GM19372 (cell line): ENCODE measurements at regions not wholly inside any gene's neighbourhood (a gene's known extent, or its start where the extent isn't known, plus 50 kb on each side); places are given as distances from the start of the nearest gene placed in this dataset.

Experiments
- ATAC-seq: cut with Tn5 transposase; IDR thresholded peaks from one replicate; pipeline ENCODE4 v1.9.1; 2021; ENCODE audit warnings: mild to moderate bottlenecking, low read depth, moderate library complexity; ENCODE audit not compliant: unreplicated experiment

DNA sequence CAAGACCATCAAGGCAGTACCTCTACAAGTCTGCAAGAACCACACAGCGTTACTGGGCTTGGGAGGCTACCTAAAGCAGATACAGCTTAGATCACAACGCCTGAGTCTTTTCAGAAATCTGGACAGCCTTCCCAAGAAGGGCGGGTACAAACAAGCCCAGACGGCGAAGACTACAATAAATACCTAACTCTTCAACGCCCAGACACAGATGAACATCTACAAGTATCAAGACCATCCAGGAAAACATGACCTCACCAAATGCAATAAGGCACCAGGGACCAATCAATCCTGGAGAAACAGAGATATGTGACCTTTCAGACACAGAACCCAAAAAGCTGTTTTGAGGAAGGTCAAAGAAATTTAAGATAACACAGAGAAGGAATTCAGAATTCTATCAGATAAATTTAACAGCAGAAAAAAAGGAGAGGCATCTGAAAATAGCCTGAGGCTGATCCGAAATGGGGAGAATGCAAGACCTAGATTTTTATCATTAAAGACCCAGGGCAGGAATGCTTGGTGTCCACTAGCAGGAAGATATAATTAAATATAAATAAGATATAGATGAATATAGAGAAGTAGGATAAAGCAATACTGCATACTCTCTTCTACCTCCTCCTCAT lies 131.7 kb upstream of the COL21A1 start:
- ATAC-seq, result no peak

- ATAC-seq, result no peak
These were observed 131.1 kb upstream of the COL21A1 start for GRCh38 chr6:56378507-56378906.

DNA sequence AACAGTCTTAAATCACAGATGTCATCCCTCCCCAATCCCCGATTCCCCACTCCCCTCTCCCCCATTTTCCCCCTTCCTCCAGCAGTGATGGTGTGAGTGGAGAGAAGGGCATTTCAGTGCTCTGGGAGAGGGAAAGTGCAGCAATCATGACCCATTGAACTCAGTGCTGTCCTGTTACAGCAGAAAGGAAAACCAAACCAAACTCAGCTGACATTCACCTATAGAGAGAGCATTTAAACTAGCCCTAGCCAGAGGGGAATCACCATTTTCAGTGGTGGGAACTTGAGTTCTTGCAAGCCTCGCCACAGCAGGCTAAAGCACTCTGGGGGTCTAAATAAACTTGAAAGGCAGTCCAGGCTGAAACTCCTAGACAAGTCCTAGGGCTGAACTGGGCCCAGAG lies 129.9 kb upstream of the COL21A1 start:
- ATAC-seq, result no peak

DNA sequence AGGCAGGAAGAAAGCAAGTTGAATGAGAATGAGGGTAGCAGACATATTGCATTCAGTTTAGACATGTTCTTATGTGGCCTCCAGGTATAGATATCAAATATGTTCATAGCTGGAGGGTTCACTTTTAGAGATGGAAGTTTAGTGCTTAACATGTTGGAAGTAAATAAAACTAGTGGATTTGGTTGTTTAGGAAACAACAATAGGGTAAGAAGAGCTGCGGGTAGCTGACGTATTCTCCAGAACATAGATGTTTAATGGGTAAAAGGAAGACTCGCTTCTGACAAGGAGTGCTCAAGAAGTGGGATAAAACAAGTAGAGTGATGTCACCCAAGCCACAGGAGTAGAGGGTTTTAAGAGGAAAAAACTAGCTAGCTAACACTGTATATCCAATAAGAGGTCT lies 128.4 kb upstream of the COL21A1 start:
- no peak for ATAC-seq

GRCh38 chr6:56374841-56375369 lies 127.5 kb upstream of the COL21A1 start:
- ATAC-seq, result no peak

DNA sequence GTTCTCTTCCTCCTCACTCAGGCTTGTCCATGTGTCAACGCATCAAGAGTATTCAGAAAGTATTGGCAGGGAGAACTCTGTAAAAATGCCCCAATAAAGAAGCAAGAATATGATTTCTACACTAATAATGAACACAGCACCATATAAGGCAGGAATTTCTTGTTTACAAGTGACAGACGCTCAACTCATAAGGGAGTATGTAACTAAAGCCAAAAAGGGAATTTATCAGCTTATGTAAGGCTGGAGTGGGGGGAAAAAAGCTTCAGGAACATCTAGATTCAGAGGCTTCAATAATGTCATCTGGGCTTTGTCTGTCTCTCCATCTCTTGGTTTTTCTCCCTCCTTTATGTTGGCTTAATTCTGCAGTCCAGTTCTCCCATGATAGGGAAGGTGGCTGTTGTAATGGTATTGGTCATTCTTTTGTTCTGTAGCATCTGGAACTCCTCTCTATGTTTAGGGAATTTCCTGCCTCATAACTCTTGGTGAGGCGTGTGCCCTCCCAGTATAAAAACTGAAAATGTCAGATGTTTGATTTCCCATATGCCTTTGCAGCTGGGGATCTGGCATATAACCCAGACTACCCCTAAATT lies 125.1 kb upstream of the COL21A1 start:
- ATAC-seq, result no peak

DNA sequence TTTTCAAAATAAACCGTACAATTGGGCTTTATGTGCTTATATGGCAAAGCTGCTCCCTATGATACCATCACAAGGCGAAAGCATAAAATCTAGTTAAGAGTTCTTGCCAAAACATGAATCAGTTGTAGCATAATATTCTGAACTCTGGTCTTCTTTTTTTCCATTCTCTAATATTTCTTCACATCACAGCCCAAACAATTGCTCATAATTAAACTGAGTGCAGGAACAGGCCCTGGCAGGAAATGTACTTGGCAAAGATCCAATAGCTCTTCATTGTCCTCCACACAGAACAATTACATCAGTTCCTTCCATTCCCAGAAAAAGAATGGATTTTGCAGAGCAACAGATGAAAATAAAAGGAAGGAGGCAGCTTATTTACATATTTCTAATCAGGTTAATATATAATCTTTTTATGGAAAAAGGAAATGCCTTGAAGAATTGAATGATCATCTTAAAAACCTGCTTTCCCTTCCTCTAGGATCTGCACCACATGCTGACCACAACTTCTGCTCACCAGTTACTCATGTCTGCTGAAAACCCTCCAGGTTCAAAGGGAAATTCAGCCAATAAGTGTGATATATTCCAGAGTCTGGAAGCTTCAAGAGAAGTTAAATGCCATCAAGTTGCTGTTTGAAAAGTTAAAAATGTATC lies 123.3 kb upstream of the COL21A1 start:
- peak; percentile 70 for ATAC-seq

- ATAC-seq, result no peak
These were observed 122.8 kb upstream of the COL21A1 start for GRCh38 chr6:56370127-56370540.

- ATAC-seq, result no peak
These were observed 121.1 kb upstream of the COL21A1 start for GRCh38 chr6:56368491-56368890.

DNA sequence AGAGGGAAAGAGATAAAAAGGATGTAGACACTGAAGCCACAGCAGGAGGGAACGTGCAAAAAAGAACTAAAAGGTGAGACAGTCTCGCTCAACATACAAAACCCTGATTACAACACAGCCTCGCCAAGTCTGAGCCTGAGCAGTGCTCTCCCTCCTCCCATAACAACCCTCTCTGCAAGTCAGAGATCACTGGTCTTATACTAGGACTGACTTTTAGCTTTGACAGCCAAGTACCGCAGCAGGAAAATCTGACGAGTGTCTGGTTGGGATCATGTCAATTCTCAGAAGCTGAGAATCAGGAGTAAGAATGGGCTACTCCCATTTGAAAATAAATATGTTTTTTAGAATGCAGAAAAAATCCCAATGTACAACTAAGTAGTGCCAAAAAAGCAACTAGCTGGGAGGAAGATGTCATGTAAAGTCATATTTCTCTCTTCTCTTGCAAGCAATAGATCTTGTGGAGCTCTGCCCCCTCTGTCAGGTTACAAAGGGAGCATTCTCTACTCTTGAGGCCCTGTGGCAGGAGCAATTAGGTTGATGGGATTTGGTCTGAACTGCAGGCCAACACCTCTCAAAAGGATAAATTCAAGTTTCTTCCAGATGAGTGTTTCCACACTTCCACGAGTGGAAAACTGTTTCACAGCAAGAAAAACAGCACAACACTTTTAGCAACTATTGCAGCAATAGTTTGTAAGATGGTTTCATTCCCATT lies 118.9 kb upstream of the COL21A1 start:
- ATAC-seq, result no peak

DNA sequence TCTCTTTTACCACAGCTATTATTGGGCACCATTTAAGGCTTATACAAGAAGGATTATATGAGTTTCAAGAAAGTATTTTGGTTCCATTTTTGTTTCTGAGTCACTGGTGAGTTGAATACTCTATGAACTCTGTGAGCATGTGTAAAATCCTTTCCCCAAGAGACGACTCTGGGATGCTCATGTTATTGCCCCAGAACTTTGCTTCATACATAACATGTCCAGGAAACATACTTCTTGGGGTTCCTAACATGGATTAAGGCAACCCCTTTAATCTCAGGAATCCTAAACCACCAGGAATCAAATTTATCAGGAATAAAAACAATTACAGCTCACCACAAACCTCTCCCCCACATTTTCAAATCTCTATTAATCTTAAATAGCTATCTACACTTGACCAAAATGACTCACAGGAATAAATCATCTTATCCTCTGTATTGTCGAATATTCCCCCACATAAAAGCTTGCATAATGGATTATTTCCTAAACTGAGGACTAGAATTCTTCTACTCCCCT lies 117.5 kb upstream of the COL21A1 start:
- no peak for ATAC-seq

DNA sequence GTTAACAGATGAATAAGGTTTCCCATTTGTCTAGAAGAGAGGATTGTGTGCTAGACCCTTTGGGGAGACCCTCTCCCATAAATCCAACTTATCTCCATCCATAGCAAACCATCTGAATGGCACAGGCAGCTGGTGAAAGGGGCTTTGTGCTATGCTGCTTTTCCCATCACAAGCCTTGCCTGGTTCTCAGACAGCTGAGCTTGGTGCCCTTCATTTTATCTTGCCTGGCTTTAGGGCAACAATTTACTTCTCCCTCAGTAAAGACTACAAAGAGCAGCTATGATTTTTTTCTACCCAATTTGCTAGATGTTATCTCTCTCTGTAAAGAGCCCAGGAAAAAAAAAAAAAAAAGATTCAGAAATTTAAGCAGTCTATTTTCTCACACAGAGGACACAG lies 117.0 kb upstream of the COL21A1 start:
- no peak for ATAC-seq

GRCh38 chr6:56363796-56364430 lies 116.5 kb upstream of the COL21A1 start:
- ATAC-seq, result no peak

DNA sequence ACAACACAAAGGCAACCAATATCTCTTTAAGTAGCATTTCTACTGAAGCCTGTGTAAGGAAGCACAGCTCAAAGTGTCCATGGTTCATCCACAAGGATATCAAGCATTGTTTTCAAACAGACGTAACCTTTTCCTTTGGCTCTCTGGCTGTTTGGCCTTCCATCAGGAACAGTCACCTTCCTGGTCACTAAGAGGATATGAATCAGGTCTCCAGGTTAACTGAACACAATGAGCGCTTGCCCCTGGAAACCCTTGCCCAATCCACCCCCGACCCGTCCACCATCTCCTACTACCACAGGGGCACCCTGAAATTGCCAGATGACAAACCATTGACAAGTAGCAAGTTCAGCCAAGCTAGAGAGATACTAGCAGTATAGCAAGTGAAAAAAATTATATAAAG lies 114.4 kb upstream of the COL21A1 start:
- ATAC-seq, result no peak

DNA sequence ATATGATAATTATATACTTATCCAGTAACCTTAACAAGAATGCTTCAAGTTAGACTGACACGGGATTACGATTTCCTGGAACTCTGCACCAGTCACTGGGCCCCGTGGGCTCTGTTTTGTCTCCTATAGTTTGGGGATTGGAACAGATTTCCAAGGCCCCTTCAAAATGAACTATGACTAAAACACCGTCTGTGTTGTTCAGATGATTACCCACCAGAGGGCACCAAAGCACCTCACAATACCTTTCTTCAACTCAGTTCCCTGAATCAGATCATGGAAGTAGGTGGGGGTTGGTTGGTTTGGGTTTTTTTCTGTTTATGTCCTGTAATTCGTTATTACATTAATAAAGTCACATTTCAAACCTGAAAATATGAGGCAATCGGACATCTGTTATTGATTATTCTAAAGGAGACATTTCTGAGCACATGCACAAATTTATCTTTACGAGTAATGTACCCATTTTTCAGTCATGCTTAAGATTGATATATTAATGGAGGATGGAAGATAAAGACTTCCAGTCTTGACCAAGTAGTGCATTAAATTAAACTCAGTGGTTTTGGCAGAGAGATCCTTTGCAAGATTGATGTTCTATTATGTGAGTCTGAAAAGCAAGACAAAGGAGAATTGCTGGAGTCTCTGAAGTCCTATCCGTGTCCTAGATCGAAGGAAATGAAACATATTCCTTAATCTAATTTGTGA lies 112.0 kb upstream of the COL21A1 start:
- ATAC-seq, result peak; percentile 83

GRCh38 chr6:56357616-56358373 lies 110.4 kb upstream of the COL21A1 start:
- no peak for ATAC-seq

GRCh38 chr6:56356426-56356825 lies 109.0 kb upstream of the COL21A1 start:
- ATAC-seq, result no peak

GRCh38 chr6:56353860-56354259 lies 106.5 kb upstream of the COL21A1 start:
- no peak for ATAC-seq

DNA sequence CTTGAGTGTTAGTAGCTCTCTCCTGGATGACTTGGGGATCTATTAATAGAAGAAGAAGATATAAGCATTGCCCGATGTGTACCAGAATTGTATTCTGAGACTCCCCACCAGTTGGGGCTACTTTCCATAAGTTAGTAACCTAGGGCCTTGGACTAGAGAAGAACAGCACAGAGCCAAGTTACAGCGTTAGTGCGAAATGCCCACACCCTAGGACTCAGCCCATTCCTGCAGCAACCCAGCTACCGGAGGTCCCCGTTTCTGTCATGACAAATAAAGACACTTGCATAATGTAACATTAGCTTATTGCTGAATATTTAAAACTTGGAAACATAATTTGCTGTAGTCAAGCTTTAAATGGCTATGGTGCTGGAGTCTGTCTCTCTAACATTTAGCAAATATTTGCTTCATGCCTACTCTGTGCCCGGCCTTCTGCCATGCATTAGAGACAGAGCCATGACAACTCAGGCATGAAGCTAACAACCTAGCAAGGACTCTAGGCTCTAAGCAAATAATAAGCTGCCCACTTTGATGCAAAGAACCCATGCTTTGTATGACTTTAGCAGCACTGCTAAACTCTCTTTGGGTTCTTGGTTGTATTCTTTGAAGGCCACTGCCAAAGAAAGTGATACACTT lies 103.4 kb upstream of the COL21A1 start:
- ATAC-seq, result no peak
